GM12878 (cell line): ENCODE measurements at regions not wholly inside any gene's neighbourhood (a gene's known extent, or its start where the extent isn't known, plus 50 kb on each side); places are given as distances from the start of the nearest gene placed in this dataset.

Source experiments
- ATAC-seq: fragments of 200-7000 bp; cut with Tn5 transposase; 3 replicates; pipeline ENCODE4 v1.9.1; 2020; ENCODE audit warnings: mild to moderate bottlenecking, moderate library complexity
- BruUV-seq: library from RNA; stranded (reverse); fragments of 400-500 nt; replicated peaks from 2 replicates; lab custom pipeline; 2021; lab: Mats Ljungman, UMichigan
- CTCF ChIA-PET: fragments of 300-600 bp; sonication (Branson Sonifier 250); formaldehyde crosslinking; extraction: SDS; loops from one replicate; lab custom pipeline; 2021; ENCODE audit warnings: inconsistent platforms; lab: Yijun Ruan, JAX
- POLR2A ChIA-PET: fragments of 350-600 bp; formaldehyde crosslinking; extraction: SDS; loops from one replicate; lab custom pipeline; 2021; ENCODE audit warnings: inconsistent platforms; lab: Charles Lee
- RAD21 ChIA-PET: fragments of 300-600 bp; sonication (Branson Sonifier 250); formaldehyde crosslinking; loops from one replicate; lab custom pipeline; 2023; ENCODE audit warnings: antibody characterized with exemption; ENCODE audit not compliant: unreplicated experiment; lab: Charles Lee
- SMC1A ChIA-PET: fragments of 300-600 bp; sonication (Branson Sonifier 250); formaldehyde crosslinking; loops from one replicate; lab custom pipeline; 2023; ENCODE audit not compliant: unreplicated experiment, uncharacterized antibody; lab: Charles Lee
- DNase-seq: peaks from one replicate; pipeline ENCODE4 v3.0.0-alpha.2; 2011; ENCODE audit warnings: low read depth, low spot score
- FAIRE-seq: peaks from 3 replicates; lab custom pipeline; 2011; peaks lifted over from hg19 to GRCh38; lab: Jason Lieb, UNC
- H2AFZ ChIP-seq: 2 replicates; pipeline ENCODE4 v1.6.0; 2011; ENCODE audit warnings: low read depth, low read length, control low read depth; ENCODE audit not compliant: control insufficient read depth
- H3K27ac ChIP-seq: 2 replicates; pipeline ENCODE4 v1.5.1; 2011; ENCODE audit warnings: control low read depth; ENCODE audit not compliant: control insufficient read depth, insufficient read depth
- H3K27me3 ChIP-seq, 2 experiments: replicated peaks in 1 of 2; 2 replicates each; pipeline versions ENCODE4 v1.6.0 to v1.6.1; 2011; ENCODE audit warnings: low read length in 1 of 2; ENCODE audit not compliant: control insufficient read depth in 2 of 2, insufficient read depth in 2 of 2
- H3K36me3 ChIP-seq, 2 experiments: 2 replicates each; pipeline ENCODE4 v1.5.1; 2011; ENCODE audit warnings: low read length in 1 of 2; ENCODE audit not compliant: control insufficient read depth in 2 of 2, insufficient read depth in 2 of 2
- H3K4me1 ChIP-seq: 2 replicates; pipeline ENCODE4 v1.6.1; 2011; ENCODE audit warnings: mild to moderate bottlenecking, low read length, moderate library complexity, mixed read lengths; ENCODE audit not compliant: control insufficient read depth, insufficient read depth
- H3K4me2 ChIP-seq: 2 replicates; pipeline ENCODE4 v1.6.0; 2011; ENCODE audit warnings: control low read depth; ENCODE audit not compliant: control insufficient read depth, insufficient read depth
- H3K4me3 ChIP-seq: fragments of 200-600 bp; sonication (generic); 2 replicates; pipeline ENCODE4 v1.5.1; 2016
- H3K79me2 ChIP-seq: 2 replicates; pipeline ENCODE4 v1.6.0; 2011; ENCODE audit warnings: low read length; ENCODE audit not compliant: control insufficient read depth, insufficient read depth
- H3K9ac ChIP-seq: 2 replicates; pipeline ENCODE4 v1.8.0; 2011; ENCODE audit warnings: low read length, control low read depth, mixed read lengths; ENCODE audit not compliant: control insufficient read depth, insufficient read depth
- H3K9me3 ChIP-seq: replicated peaks from 3 replicates; pipeline ENCODE4 v1.5.1; 2011; ENCODE audit warnings: mild to moderate bottlenecking, low read length; ENCODE audit not compliant: control insufficient read depth, insufficient read depth
- H4K20me1 ChIP-seq: 2 replicates; pipeline ENCODE4 v1.6.0; 2011; ENCODE audit not compliant: control insufficient read depth, insufficient read depth
- HDAC2 ChIP-seq: fragments of 200-600 bp; sonication (generic); IDR thresholded peaks from 2 replicates; pipeline ENCODE4 v1.6.1; 2017
- RFX5 ChIP-seq: IDR thresholded peaks from 2 replicates; pipeline ENCODE4 v1.6.1; 2011; ENCODE audit warnings: low read depth, low read length, improper control_type of control experiment
- SP1 ChIP-seq: IDR thresholded peaks from one replicate; pipeline ENCODE4 v1.6.1; 2011; ENCODE audit warnings: low read depth, low read length
- SREBF2 ChIP-seq: IDR thresholded peaks from 2 replicates; pipeline ENCODE4 v1.6.1; 2012; ENCODE audit warnings: mild to moderate bottlenecking, low read length
- TBL1XR1 ChIP-seq: IDR thresholded peaks from 2 replicates; pipeline ENCODE4 v1.6.1; 2012; ENCODE audit warnings: low read depth, low read length, improper control_type of control experiment
- ZSCAN29 ChIP-seq: fragments of 450-650 bp; IDR thresholded peaks from 2 replicates; pipeline ENCODE4 v1.6.1; 2017; ENCODE audit warnings: mild to moderate bottlenecking, moderate library complexity
- WGBS: methylation state at CpG from one replicate; pipeline ENCODE4 v1.1.6; 2016; ENCODE audit warnings: low lambda C conversion rate; ENCODE audit not compliant: insufficient replicate concordance, insufficient coverage; ENCODE audit errors: missing lambda C conversion rate; 5-methylcytosine and 5-hydroxymethylcytosine counted together
- in situ Hi-C: fragments of 300-500 bp; cut with MboI; formaldehyde crosslinking; loops from 9 replicates; pipeline ENCODE4 v1.14.3; 2018; ENCODE audit warnings: mixed read lengths
- intact Hi-C: fragments of 100-400 bp; cut with micrococcal nuclease; formaldehyde crosslinking; loops from one replicate; pipeline ENCODE4 v1.14.2; 2022; ENCODE audit not compliant: unreplicated experiment
- TF ChIP-seq, protein P1 (sequence below): fragments of 450-650 bp; conservative IDR thresholded peaks from 2 replicates; pipeline ENCODE4 v1.6.1; 2017; ENCODE audit warnings: mild to moderate bottlenecking, moderate library complexity
- TF ChIP-seq, protein P2 (sequence below): IDR thresholded peaks from 2 replicates; pipeline ENCODE4 v1.6.1; 2011; ENCODE audit warnings: low read depth, mild to moderate bottlenecking, low read length, moderate library complexity, borderline replicate concordance; ENCODE audit errors: extremely low read depth
- TF ChIP-seq, protein P3 (sequence below): fragments of 150-350 bp; IDR thresholded peaks from 2 replicates; pipeline ENCODE4 v1.6.1; 2016; ENCODE audit warnings: low read depth, low read length
- TF ChIP-seq, protein P4 (sequence below): fragments of 450-650 bp; IDR thresholded peaks from 2 replicates; pipeline ENCODE4 v1.6.1; 2014; ENCODE audit warnings: mild to moderate bottlenecking
- TF ChIP-seq, protein P5 (sequence below): fragments of 450-650 bp; IDR thresholded peaks from 2 replicates; pipeline ENCODE4 v1.6.1; 2017; ENCODE audit warnings: mild to moderate bottlenecking
- TF ChIP-seq, protein P6 (sequence below): IDR thresholded peaks from 2 replicates; pipeline ENCODE4 v1.6.1; 2012; ENCODE audit warnings: low read depth, low read length, improper control_type of control experiment

DNA sequence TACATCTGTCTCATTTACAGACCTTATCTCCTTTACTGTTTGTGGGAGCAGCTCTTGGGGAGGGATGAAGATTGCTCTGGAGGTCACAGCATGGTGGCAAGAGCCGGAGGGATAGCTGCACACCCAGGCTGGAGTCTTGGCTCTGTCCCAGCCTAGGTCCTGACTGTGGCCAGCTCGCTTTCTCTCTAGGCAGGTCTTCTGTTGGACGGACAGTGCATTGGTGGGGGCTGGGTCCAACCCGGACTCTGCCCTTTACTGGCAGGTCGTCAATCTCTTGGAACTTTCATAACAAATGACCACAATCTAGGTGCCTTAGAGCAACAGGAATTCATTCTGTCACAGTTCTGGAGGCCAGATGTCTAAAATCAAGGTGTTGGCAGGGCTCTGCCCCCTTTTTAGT is 319.8 kb upstream of the C1orf174 start:
- no peaks in the 10 kb centered on the region for H3K4me1 ChIP-seq
- H3K4me3 ChIP-seq, result no peak overlapping the region
- intact Hi-C loops (no loop called here), in situ Hi-C loops (loop anchor here (25.0 kb wide), 1 partner anchor 1533 kb away; no protein-coding TSS in a partner anchor)
- no peak for DNase-seq
- FAIRE-seq, result no peak
- no peak for ATAC-seq
- H3K4me2 ChIP-seq, result no peak overlapping the region
- SMC1A ChIA-PET, result no interaction called here
- no peaks in the 10 kb centered on the region for H3K79me2 ChIP-seq
- H4K20me1 ChIP-seq, result no peaks in the 10 kb centered on the region
- H3K9me3 ChIP-seq, result no peaks in the 10 kb centered on the region; the same call in 2 of the 3 replicates
- 16% methylated on average over 5 of the region's 5 CpGs for WGBS
- no peaks in the 10 kb centered on the region for H3K36me3 ChIP-seq
- H2AFZ ChIP-seq, result no peak overlapping the region
- RAD21 ChIA-PET, result no interaction called here
- no peak overlapping the region for H3K9ac ChIP-seq
- H3K27me3 ChIP-seq, result no peaks in the 10 kb centered on the region
- no TSS peak for BruUV-seq
- POLR2A ChIA-PET, result no interaction called here
- H3K27ac ChIP-seq, result no peak overlapping the region
- CTCF ChIA-PET, result no interaction called here
- TF ChIP-seq HDAC2, result no peak
- TF ChIP-seq ZSCAN29, result no peak
- TF ChIP-seq, protein P1, sequence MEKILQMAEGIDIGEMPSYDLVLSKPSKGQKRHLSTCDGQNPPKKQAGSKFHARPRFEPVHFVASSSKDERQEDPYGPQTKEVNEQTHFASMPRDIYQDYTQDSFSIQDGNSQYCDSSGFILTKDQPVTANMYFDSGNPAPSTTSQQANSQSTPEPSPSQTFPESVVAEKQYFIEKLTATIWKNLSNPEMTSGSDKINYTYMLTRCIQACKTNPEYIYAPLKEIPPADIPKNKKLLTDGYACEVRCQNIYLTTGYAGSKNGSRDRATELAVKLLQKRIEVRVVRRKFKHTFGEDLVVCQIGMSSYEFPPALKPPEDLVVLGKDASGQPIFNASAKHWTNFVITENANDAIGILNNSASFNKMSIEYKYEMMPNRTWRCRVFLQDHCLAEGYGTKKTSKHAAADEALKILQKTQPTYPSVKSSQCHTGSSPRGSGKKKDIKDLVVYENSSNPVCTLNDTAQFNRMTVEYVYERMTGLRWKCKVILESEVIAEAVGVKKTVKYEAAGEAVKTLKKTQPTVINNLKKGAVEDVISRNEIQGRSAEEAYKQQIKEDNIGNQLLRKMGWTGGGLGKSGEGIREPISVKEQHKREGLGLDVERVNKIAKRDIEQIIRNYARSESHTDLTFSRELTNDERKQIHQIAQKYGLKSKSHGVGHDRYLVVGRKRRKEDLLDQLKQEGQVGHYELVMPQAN, result no peak
- no peak for TF ChIP-seq SP1
- TF ChIP-seq RFX5, result no peak
- TF ChIP-seq, protein P2, sequence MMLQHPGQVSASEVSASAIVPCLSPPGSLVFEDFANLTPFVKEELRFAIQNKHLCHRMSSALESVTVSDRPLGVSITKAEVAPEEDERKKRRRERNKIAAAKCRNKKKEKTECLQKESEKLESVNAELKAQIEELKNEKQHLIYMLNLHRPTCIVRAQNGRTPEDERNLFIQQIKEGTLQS, result no peak
- TF ChIP-seq, protein P3, sequence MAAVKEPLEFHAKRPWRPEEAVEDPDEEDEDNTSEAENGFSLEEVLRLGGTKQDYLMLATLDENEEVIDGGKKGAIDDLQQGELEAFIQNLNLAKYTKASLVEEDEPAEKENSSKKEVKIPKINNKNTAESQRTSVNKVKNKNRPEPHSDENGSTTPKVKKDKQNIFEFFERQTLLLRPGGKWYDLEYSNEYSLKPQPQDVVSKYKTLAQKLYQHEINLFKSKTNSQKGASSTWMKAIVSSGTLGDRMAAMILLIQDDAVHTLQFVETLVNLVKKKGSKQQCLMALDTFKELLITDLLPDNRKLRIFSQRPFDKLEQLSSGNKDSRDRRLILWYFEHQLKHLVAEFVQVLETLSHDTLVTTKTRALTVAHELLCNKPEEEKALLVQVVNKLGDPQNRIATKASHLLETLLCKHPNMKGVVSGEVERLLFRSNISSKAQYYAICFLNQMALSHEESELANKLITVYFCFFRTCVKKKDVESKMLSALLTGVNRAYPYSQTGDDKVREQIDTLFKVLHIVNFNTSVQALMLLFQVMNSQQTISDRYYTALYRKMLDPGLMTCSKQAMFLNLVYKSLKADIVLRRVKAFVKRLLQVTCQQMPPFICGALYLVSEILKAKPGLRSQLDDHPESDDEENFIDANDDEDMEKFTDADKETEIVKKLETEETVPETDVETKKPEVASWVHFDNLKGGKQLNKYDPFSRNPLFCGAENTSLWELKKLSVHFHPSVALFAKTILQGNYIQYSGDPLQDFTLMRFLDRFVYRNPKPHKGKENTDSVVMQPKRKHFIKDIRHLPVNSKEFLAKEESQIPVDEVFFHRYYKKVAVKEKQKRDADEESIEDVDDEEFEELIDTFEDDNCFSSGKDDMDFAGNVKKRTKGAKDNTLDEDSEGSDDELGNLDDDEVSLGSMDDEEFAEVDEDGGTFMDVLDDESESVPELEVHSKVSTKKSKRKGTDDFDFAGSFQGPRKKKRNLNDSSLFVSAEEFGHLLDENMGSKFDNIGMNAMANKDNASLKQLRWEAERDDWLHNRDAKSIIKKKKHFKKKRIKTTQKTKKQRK, result no peak
- TF ChIP-seq, protein P4, sequence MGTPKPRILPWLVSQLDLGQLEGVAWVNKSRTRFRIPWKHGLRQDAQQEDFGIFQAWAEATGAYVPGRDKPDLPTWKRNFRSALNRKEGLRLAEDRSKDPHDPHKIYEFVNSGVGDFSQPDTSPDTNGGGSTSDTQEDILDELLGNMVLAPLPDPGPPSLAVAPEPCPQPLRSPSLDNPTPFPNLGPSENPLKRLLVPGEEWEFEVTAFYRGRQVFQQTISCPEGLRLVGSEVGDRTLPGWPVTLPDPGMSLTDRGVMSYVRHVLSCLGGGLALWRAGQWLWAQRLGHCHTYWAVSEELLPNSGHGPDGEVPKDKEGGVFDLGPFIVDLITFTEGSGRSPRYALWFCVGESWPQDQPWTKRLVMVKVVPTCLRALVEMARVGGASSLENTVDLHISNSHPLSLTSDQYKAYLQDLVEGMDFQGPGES, result no peak
- no peak for TF ChIP-seq SREBF2
- TF ChIP-seq, protein P5, sequence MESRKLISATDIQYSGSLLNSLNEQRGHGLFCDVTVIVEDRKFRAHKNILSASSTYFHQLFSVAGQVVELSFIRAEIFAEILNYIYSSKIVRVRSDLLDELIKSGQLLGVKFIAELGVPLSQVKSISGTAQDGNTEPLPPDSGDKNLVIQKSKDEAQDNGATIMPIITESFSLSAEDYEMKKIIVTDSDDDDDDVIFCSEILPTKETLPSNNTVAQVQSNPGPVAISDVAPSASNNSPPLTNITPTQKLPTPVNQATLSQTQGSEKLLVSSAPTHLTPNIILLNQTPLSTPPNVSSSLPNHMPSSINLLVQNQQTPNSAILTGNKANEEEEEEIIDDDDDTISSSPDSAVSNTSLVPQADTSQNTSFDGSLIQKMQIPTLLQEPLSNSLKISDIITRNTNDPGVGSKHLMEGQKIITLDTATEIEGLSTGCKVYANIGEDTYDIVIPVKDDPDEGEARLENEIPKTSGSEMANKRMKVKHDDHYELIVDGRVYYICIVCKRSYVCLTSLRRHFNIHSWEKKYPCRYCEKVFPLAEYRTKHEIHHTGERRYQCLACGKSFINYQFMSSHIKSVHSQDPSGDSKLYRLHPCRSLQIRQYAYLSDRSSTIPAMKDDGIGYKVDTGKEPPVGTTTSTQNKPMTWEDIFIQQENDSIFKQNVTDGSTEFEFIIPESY, result no peak
- no peak for TF ChIP-seq TBL1XR1
- TF ChIP-seq, protein P6, sequence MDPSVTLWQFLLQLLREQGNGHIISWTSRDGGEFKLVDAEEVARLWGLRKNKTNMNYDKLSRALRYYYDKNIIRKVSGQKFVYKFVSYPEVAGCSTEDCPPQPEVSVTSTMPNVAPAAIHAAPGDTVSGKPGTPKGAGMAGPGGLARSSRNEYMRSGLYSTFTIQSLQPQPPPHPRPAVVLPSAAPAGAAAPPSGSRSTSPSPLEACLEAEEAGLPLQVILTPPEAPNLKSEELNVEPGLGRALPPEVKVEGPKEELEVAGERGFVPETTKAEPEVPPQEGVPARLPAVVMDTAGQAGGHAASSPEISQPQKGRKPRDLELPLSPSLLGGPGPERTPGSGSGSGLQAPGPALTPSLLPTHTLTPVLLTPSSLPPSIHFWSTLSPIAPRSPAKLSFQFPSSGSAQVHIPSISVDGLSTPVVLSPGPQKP, result no peak
